NCI-H2196 treated with DMSO at 0.1 percent for 48 hours (cell line): ENCODE measurements at regions not wholly inside any gene's neighbourhood (a gene's known extent, or its start where the extent isn't known, plus 50 kb on each side); places are given as distances from the start of the nearest gene placed in this dataset.

Experiments used
- DNase-seq: peaks from one replicate; lab custom pipeline; 2025; ENCODE audit not compliant: unreplicated experiment; lab: John Stamatoyannopoulos, UW

DNA sequence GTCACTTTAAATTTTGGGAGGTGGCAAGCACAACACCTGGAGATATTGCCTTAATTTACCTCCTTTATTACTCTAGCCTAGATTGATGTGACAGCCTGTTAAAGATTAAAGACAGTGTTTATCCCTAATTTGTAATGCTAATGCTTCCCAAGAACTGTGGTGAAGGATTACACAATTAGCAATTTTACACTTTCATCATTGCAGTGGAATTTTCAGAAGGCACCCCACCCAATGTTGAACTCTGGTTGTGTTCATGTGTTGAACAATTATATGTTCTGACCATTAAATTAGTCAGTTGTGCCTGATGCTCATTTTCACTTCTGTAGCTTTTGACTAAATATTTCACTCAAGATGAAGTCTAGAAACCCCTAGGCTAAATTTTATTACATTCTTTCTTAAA is 317.1 kb upstream of the CWC22 start:
- no peak for DNase-seq

DNA sequence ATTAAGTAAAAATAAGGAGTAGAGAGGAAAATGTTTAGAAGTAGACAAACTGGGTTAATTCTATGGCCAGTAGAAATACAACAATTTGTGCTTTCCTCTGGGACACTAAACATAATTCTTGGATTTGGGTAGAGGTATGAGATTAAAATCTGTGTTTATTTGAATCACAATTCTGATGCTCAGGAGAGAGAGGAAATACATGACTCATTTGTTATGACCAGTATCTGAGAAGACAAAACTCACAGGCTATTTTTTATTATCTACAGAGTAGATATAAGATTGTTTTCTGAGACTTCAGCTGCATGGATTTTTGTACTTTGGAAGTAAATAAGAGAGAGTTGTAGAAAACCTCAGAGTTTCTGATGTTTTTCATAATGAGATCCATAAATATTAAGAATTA is 315.7 kb upstream of the CWC22 start:
- DNase-seq = no peak

DNA sequence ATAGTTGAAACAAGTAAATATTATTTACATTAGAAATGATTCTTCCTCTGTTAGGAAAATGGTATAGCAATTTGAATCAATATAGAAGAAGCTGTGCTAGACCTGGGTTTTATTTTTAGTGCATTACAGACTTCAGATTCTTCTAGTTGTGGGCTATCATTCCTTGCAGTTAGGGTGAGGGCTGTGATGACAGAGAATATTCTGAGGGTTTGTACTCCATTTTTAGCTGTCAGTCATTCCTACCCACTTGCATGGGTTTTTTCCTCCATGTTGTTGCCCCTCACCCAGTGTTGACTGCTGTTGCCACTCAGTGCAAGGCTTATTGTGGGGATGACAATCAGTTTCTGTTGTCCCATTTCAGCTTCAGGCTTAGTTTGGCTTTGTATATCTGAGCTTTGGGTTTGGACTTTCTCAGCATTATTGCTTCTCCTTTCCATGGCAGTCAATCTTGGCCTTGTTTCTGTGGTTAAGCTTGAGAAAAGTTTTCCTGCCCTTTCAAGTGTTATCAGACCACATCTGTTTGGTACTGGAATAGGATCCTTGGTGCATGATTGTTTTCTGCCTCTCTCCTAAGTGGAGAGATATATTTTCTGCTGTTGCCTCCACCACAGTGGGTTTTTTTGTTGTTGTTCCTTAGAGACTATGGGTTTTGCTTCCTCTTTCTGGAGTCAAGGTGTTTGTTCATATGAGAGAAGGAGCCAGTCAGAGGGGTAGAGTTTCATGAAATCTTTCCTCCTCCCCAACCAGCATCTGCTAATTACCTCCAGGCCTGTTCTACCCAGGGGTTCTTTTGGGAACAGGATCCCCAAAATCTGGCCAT is 312.7 kb upstream of the CWC22 start:
- no peak for DNase-seq

DNA sequence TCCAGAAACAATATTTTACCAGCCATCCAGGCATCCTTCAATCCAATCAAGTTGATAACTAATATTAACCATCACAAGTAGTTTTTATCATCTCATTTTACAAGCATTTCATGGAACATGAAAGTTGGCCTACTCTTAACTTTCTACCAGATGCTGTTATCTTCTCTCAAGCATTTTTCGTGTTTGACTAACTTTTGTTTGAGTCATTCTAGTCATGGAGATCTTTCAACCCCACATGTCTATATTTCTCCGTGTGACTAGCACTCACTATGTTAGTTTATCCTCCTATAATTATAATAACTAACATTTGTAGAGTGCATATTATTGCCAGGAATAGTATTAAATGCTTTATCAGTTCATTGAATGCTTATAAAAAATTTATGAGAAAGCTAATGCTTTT is 307.0 kb upstream of the CWC22 start:
- DNase-seq = no peak

DNA sequence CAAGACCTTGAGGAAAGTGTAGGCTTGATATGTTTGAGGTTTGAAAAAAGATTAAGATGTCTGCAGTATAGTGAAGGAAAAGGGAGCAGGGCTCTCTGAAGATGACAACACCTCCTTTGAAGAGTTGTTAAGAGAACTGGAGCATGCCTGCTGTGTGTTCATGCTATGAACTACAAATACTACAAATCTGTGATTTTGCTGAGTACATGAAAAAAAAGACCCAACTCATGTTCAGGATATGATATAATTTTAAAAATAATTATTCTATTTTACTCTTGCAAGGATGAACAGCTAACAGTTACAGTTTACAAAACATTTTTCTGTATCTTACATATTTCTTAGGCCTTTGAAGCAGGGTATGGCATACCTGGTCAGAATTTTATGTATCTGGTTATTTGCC is 305.4 kb upstream of the CWC22 start:
- DNase-seq = no peak

DNA sequence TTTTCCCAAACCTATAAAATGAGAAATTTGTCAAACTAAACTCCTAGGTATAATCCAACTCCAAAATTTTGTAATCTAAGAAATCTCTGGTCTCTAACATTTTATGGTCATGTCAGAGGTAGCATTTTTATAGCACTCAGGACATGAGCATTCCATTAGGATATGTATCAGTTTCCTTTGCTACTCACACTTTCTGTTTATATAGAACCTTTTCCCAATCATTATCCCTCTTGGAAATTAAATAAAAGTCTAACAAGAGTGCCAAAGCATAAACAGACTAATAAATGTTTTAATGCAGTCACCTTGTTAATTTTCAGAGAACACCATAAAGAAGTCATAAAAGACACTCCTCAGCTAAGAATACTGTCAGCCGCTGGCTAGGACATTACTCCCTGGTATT is 300.0 kb upstream of the CWC22 start:
- no peak for DNase-seq

DNA sequence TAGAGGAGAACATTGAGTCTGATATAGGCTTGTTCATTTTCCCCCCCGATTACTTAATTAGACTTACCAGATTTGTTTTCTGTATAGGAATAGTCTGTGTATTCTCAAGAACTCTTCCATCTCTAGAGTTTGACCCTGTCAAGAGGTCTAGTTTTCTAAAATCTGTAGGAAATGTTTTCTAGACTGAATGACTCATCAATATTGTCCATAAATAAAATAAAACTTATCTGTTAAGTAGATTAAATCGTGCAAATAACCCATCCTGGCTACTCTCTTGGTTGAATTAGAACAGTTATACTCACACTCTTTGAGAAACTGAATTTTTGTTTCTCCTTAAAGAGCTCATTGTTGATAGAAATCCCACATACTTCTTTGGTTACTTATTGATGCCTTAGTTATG is 299.2 kb upstream of the CWC22 start:
- no peak for DNase-seq

DNA sequence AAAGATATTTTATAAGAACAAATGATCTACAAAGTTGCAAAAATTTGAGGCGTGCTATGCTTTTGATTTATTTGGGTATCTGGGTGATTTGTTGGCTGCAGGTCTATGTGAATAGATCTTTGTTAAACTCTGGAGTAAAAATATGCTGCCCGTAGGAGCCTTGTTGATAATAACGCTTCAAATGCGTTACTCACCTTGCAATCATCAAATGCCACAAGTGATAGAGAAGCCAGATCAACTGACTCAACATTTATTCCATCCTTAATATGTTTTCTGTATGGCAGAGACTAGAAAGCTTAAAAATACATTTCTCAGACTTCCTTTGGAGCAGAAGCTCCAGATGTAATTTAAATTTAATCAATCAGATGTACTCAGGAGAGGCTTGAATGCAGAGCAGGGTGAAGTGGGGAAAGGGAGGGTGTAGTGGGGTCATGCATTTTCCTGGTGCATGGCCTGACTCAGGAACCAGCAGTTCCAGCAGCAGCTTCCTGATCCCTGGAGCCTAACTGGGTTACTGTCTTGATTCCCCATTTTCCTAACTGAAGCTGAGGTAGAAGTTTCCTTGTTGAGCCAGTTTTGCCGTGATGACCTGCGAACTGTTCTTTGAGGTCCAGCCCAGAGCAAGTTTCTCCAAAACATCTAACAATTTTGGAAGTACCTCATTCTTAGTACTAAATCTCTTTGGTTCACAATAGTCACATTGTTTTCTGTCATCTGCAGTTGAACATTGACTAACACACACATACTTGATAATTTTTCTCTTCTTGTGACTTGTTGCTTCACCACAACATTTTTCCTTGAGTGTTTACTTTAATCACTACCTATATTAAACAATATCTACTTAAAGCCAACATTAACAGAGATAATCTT is 284.7 kb upstream of the CWC22 start:
- DNase-seq = no peak

DNA sequence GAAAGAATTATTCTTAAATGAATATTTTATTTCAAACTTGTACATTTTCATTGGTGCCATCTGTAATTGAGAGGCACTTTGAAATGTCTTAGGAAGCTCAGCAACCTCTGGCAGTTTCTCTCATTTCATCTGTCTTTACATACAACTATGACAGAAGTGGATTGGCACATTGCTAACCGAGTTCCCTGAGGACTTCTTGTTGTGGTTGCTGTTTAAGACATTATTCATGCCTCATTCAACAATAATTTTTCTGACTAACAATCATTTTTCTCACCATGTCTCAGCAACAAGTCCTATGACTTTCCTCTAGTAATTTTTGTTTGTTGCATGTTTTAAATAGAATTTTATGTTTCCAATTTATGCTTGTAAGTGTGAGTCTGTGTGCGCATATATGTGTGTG is 284.0 kb upstream of the CWC22 start:
- DNase-seq = no peak

DNA sequence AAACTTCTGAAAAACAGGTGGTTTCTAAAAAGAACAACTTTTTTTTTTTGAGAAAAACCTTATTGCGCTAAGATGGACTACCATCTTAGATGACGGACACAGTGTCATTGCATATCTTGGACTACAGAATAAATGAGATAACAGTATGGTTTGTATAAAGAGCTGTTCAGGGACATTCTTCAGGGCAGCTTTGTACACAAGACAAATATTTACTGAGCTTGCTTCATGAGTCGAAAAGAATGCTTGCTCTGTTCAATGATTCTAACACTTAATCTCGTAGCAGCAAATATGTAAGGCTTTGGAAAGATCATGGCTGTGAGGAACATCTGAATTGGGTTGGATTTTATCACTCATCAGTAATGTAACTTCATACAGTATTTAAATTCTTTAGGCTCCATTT is 282.5 kb upstream of the CWC22 start:
- no peak for DNase-seq

DNA sequence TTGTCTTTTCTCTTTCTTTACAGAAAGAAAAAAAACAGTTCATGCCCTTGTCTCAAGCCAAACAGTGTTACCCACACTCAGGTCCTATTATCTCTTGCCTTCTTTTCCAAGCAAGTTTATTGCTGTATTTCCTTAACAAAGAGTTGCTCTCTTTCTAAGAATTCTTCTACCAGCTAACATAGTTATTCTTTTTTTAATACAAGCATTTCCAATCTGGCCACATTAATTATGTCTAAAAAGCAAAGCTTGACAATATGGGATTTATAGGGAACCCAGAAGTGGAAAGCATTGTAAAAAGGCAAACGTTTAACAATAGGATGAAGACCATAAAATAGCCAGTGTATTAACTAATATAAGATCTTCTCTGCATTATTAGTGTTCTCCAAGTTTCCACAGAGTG is 272.5 kb upstream of the CWC22 start:
- no peak for DNase-seq

DNA sequence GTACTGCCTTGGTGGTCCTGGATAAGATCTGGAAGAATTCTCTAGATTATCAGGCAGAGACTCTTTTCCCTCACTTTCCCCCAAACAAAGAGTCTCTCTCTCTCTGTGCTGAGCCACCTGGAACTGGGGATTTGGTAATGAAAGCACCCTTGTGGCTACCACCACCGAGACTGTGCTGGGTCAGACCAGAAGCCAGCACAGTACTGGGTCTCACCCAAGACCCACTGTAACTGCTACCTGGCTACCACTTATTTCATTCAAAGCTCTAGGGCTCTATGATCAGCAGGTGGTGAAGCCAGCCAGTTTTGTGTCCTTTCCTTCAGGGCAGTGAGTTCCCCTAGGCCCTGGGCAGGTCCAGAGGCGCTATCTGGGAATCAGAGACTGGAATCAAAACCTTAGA is 269.6 kb upstream of the CWC22 start:
- no peak for DNase-seq

DNA sequence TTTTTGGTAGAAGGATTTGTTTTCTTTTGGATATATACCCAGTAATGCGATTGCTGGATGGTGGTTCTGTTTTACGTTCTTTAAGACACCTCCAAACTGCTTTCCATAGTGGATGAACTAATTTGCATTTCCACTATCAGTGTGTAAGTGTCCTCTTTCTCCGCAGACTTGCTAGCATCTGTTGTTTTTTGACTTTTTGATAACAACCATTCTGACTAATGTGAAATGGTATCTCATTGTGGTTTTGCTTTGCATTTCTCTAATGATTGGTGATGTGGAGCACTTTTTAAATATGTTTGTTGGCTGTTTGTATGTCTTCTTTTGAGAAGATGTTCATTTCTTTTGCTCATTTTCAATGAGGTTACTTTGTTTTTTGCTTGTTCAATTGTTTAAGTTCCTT is 260.9 kb upstream of the CWC22 start:
- no peak for DNase-seq

DNA sequence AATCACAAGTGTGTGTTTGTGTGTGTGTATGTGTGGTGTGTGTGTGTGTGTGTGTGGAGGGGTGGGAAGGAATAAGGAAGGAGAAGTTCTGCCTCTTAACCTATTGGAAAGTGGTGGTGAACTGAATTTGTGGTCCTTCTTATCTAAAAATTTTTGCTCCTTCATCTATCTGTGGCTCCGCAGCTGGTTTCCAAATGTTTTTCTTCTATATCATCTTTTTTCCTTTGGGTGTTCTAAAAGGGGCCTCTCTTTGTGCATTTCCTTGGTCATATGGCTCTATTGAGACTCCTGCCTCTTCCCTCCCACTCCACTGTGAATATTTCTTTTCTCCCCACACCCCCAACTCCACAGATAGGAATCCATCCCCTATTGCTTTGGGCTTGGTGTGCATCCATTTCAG is 254.9 kb upstream of the CWC22 start:
- DNase-seq = no peak

DNA sequence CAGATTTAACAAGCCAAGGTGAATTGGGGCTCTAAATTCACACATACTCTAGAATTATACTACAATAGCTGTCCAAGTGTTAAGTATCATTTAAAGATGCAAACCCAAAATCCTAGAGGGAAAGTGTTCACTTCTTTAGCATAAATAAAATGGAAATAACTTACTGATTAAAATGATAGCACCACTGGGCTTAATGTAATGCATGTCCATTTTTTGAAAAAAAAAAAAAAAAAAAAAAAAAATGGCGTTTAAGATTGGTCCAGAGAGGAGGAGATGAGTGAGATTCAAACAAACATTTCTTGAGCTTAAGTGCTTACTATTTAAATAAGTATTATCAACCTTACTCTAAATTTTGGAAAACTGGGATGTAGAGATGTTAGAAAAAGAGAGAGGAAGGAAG is 251.5 kb upstream of the CWC22 start:
- no peak for DNase-seq

DNA sequence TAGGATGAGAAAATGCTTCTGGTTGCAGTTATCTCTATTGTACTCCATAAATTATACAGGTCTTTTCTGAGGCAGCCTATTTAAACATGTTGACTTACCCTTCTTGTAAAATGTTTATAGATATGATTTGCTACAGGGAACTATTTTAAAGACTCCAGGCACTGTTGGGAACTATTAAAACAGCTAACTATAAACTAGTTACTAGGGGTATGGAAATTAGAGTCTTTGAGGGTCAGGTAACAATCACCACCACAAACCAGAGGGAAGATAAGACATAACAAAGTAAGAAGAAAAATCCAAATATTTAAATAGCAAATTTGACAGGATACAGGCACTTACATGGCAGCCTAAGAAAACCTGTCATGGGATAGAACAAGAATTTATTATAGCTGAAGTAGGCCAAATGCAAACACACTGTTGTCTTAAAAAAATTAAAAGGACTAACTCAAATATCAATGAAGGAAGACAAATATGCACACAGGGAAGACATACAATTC is 251.0 kb upstream of the CWC22 start:
- DNase-seq = no peak

DNA sequence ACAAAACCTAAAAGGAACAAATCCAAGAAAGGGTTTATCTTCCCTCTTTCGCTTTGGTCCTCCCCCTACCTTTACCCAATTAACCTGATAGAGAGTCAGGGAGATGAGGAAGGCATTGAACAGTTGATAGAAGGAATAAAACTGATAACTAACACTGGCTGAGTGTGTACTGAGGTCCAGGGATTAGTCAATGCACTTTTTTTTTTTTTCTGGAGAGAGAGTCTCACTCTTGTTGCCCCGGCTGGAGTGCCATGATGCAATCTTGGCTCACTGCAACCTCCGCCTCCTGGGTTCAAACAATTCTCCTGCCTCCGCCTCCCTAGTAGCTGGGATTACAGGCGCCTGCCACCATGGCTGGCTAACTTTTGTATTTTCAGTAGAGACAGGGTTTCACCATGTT is 250.2 kb upstream of the CWC22 start:
- no peak for DNase-seq

DNA sequence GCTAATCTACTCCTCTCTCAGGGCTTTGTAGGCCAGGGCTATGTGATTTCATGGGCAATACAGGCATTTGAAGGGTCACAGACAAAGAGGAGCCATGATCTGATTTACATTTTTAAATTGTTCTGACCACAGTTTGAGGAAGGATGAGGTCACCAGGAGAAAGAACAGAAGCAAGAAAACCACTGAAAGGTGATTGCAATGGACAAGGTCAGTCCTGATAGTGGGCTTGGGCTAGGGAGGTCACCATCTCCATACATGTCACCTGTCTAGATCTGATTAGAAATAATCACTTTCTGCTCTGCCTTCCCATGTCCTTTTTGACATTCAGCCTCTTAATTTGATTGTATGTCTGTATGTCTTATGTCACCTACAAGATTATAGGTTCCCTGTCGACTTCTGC is 248.9 kb upstream of the CWC22 start:
- DNase-seq = no peak

DNA sequence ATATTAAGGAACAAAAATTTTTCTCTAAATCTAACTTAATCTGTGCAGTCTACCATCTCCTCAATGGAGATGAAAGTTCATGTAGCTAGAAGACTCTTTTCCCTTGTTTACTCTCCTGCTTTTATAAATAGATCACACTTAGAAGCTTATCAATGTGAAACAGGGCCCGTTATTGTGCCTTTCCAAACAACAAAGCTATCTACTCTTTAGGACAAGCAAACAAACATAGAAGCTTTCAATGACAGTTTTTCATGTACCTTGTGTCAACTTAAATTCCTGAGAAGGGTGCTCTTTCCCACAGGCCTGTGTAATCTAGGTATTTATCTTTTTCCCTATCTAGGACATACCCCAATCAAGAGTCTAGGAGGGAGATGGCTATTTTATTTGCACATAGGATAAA is 247.8 kb upstream of the CWC22 start:
- DNase-seq = no peak

DNA sequence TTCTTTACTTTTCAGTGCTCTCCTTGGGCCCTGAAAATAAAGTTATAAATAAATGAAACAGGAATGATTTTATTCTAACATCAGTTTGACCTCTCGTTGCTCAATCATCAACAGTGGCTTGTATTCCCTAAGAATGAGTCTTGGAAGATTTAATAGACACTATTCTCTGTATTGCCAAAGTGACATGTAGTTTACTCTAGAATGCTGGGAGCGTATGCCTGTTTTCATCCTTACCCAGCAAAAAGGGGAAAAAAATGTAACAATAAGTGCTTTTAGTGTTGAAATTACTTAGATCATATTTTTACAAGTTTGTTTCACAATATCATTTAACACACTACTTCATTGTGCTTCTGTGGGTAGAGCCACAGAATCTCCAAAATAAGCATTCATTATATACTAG is 240.6 kb upstream of the CWC22 start:
- no peak for DNase-seq

DNA sequence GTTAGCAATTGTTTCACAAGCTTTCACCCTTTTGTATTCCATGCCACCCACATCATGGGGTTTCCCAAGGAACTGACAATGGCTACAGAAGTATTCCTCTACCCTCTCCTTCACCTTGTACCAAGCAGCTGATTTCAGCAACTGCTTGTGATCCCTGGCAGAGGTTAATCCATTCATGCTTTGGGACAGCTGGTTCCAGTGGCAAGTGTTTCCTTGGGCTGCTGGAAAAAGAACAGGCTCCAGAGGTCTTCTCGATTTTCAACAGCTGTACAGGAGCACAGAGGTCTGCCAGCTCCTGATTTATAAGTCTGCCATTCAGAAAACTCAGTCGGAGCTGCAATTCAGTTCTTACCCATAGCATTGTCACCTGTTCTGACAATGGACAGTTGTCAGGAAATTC is 239.2 kb upstream of the CWC22 start:
- DNase-seq = no peak

DNA sequence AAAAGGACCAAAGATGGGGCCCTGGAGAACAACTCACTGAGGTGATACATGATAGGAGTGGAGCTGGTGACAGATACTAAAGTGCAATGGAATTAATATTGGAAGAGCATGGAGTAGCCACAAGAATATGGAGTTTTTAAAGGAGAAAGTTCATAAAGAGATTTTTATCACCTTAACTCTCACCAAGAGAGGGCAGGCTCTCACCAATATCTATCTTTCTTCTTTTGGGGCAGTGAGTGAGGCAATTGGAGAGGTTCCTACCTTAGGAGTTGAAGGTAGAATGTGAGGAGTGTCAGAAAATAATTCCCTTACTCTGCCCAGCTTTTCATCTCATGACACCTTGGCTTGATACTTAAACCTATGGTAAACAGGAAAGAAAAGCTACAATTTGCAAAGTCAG is 233.7 kb upstream of the CWC22 start:
- no peak for DNase-seq
